Ramos (cell line): ENCODE measurements at regions not wholly inside any gene's neighbourhood (a gene's known extent, or its start where the extent isn't known, plus 50 kb on each side); places are given as distances from the start of the nearest gene placed in this dataset.

Experiments
- in situ Hi-C: fragments of 300-500 bp; cut with MboI; formaldehyde crosslinking; loops from one replicate; pipeline ENCODE4 v1.14.3; 2022; ENCODE audit warnings: low sequenced_read_pairs; ENCODE audit not compliant: unreplicated experiment

- in situ Hi-C loops, result no loop called here
Observed at GRCh38 chr16:9184354-9184690, 92.9 kb downstream of the HAPSTR1 start.

GRCh38 chr16:9185381-9185780, 93.9 kb downstream of the HAPSTR1 start:
- in situ Hi-C loops, result no loop called here

GRCh38 chr16:9186061-9186460, 94.6 kb downstream of the HAPSTR1 start:
- in situ Hi-C loops, result no loop called here

GRCh38 chr16:9188721-9189120, 97.3 kb downstream of the HAPSTR1 start:
- in situ Hi-C loops, result no loop called here

GRCh38 chr16:9191274-9191850, 99.9 kb downstream of the HAPSTR1 start:
- in situ Hi-C loops, result no loop called here

- in situ Hi-C loops, result no loop called here
Observed at GRCh38 chr16:9192746-9193145, 101.3 kb downstream of the HAPSTR1 start.

GRCh38 chr16:9195287-9195686, 103.8 kb downstream of the HAPSTR1 start:
- in situ Hi-C loops, result no loop called here

- in situ Hi-C loops, result no loop called here
Observed at GRCh38 chr16:9197957-9198661, 106.7 kb downstream of the HAPSTR1 start.

GRCh38 chr16:9199311-9199710, 107.9 kb downstream of the HAPSTR1 start:
- in situ Hi-C loops, result no loop called here

GRCh38 chr16:9199751-9200150, 108.3 kb downstream of the HAPSTR1 start:
- in situ Hi-C loops, result no loop called here

- in situ Hi-C loops, result no loop called here
Observed at GRCh38 chr16:9203956-9204355, 112.5 kb downstream of the HAPSTR1 start.

- in situ Hi-C loops, result no loop called here
Observed at GRCh38 chr16:9205661-9206060, 114.2 kb downstream of the HAPSTR1 start.

GRCh38 chr16:9206156-9206555, 114.7 kb downstream of the HAPSTR1 start:
- in situ Hi-C loops, result no loop called here

GRCh38 chr16:9212621-9213020, 121.2 kb downstream of the HAPSTR1 start:
- in situ Hi-C loops, result no loop called here

GRCh38 chr16:9219813-9220212, 128.4 kb downstream of the HAPSTR1 start:
- in situ Hi-C loops, result no loop called here

- in situ Hi-C loops, result no loop called here
Observed at GRCh38 chr16:9225527-9226316, 134.3 kb downstream of the HAPSTR1 start.

GRCh38 chr16:9226924-9227323, 135.5 kb downstream of the HAPSTR1 start:
- in situ Hi-C loops, result no loop called here

- in situ Hi-C loops, result no loop called here
Observed at GRCh38 chr16:9231039-9231438, 139.6 kb downstream of the HAPSTR1 start.

- in situ Hi-C loops, result no loop called here
Observed at GRCh38 chr16:9232102-9232770, 140.8 kb downstream of the HAPSTR1 start.

GRCh38 chr16:9235867-9236266, 144.4 kb downstream of the HAPSTR1 start:
- in situ Hi-C loops, result no loop called here

GRCh38 chr16:9236319-9236718, 144.9 kb downstream of the HAPSTR1 start:
- in situ Hi-C loops, result no loop called here
